ENCODE measurements at regions not wholly inside any gene's neighbourhood (a gene's known extent, or its start where the extent isn't known, plus 50 kb on each side); places are given as distances from the start of the nearest gene placed in this dataset.

GRCh38 chr2:23066686-23067085, 318.3 kb upstream of the KLHL29 start:
- Histone ChIP-seq H3K4me2 (ENCODE audit: low read length) (no peak overlapping the region), H3K27me3 (ENCODE audit: control insufficient read depth, low read length) (no peaks in the 10 kb centered on the region), H3K9me2 (replicated peaks; ENCODE audit: control insufficient read depth, low read length) (no peaks in the 10 kb centered on the region; the same call in 1 of the 2 replicates), H3F3A (ENCODE audit: control insufficient read depth, insufficient read depth) (no peaks in the 10 kb centered on the region), H3K4me1 (ENCODE audit: control insufficient read depth, low read length) (no peaks in the 10 kb centered on the region), H3K4me3 (ENCODE audit: low read length) (no peak overlapping the region), H3K9me3 (ENCODE audit: control insufficient read depth, insufficient read depth, low read length) (no peaks in the 10 kb centered on the region), H4K20me1 (ENCODE audit: control insufficient read depth, insufficient read depth, low read depth, low read length) (no peaks in the 10 kb centered on the region), H3K79me2 (ENCODE audit: control insufficient read depth, low read length) (no peaks in the 10 kb centered on the region), H3K27ac (ENCODE audit: low read depth, low read length) (no peak overlapping the region), H3K36me3 (ENCODE audit: control insufficient read depth, low read length) (no peaks in the 10 kb centered on the region)
- TF ChIP-seq EZH2phosphoT487 (IDR thresholded peaks at IDR 0.05; ENCODE audit: borderline replicate concordance, low read length) (no peak), CTCF (IDR thresholded peaks at IDR 0.05; ENCODE audit: low read depth, low read length, poor library complexity, severe bottlenecking) (no peak)

- Histone ChIP-seq H3K4me2 (ENCODE audit: low read length) (no peak overlapping the region), H3K27ac (ENCODE audit: low read depth, low read length) (no peak overlapping the region), H3K9me3 (ENCODE audit: control insufficient read depth, insufficient read depth, low read length) (no peaks in the 10 kb centered on the region), H3K4me1 (ENCODE audit: control insufficient read depth, low read length) (no peaks in the 10 kb centered on the region), H4K20me1 (ENCODE audit: control insufficient read depth, insufficient read depth, low read depth, low read length) (no peaks in the 10 kb centered on the region), H3K9me2 (replicated peaks; ENCODE audit: control insufficient read depth, low read length) (no peaks in the 10 kb centered on the region), H3K36me3 (ENCODE audit: control insufficient read depth, low read length) (no peaks in the 10 kb centered on the region), H3K4me3 (ENCODE audit: low read length) (no peak overlapping the region), H3K79me2 (ENCODE audit: control insufficient read depth, low read length) (no peaks in the 10 kb centered on the region), H3K27me3 (ENCODE audit: control insufficient read depth, low read length) (no peaks in the 10 kb centered on the region), H3F3A (ENCODE audit: control insufficient read depth, insufficient read depth) (no peaks in the 10 kb centered on the region)
- no peak for TF ChIP-seq CTCF (IDR thresholded peaks at IDR 0.05; ENCODE audit: low read depth, low read length, poor library complexity, severe bottlenecking)
- no peak for TF ChIP-seq EZH2phosphoT487 (IDR thresholded peaks at IDR 0.05; ENCODE audit: borderline replicate concordance, low read length)
Measured at GRCh38 chr2:23069156-23069555, 315.8 kb upstream of the KLHL29 start.

GRCh38 chr2:23069923-23070322, 315.1 kb upstream of the KLHL29 start:
- no peaks in the 10 kb centered on the region for H3K79me2 ChIP-seq (ENCODE audit: control insufficient read depth, low read length)
- H3K4me3 ChIP-seq (ENCODE audit: low read length): no peak overlapping the region
- H3K9me2 ChIP-seq (replicated peaks; ENCODE audit: control insufficient read depth, low read length): no peaks in the 10 kb centered on the region
- H3K36me3 ChIP-seq (ENCODE audit: control insufficient read depth, low read length): no peaks in the 10 kb centered on the region
- no peak overlapping the region for H3K4me2 ChIP-seq (ENCODE audit: low read length)
- no peaks in the 10 kb centered on the region for H3K27me3 ChIP-seq (ENCODE audit: control insufficient read depth, low read length)
- TF ChIP-seq EZH2phosphoT487 (IDR thresholded peaks at IDR 0.05; ENCODE audit: borderline replicate concordance, low read length) (no peak), CTCF (IDR thresholded peaks at IDR 0.05; ENCODE audit: low read depth, low read length, poor library complexity, severe bottlenecking) (no peak)
- H3K9me3 ChIP-seq (ENCODE audit: control insufficient read depth, insufficient read depth, low read length): no peaks in the 10 kb centered on the region
- no peaks in the 10 kb centered on the region for H4K20me1 ChIP-seq (ENCODE audit: control insufficient read depth, insufficient read depth, low read depth, low read length)
- H3K27ac ChIP-seq (ENCODE audit: low read depth, low read length): no peak overlapping the region
- H3K4me1 ChIP-seq (ENCODE audit: control insufficient read depth, low read length): no peaks in the 10 kb centered on the region
- H3F3A ChIP-seq (ENCODE audit: control insufficient read depth, insufficient read depth): no peaks in the 10 kb centered on the region

- no peaks in the 10 kb centered on the region for H4K20me1 ChIP-seq (ENCODE audit: control insufficient read depth, insufficient read depth, low read depth, low read length)
- H3K9me3 ChIP-seq (ENCODE audit: control insufficient read depth, insufficient read depth, low read length): no peaks in the 10 kb centered on the region
- H3K4me2 ChIP-seq (ENCODE audit: low read length): no peak overlapping the region
- H3K79me2 ChIP-seq (ENCODE audit: control insufficient read depth, low read length): no peaks in the 10 kb centered on the region
- no peaks in the 10 kb centered on the region for H3K9me2 ChIP-seq (replicated peaks; ENCODE audit: control insufficient read depth, low read length)
- no peaks in the 10 kb centered on the region for H3K4me1 ChIP-seq (ENCODE audit: control insufficient read depth, low read length)
- H3K27me3 ChIP-seq (ENCODE audit: control insufficient read depth, low read length): no peaks in the 10 kb centered on the region
- H3K4me3 ChIP-seq (ENCODE audit: low read length): no peak overlapping the region
- no peaks in the 10 kb centered on the region for H3F3A ChIP-seq (ENCODE audit: control insufficient read depth, insufficient read depth)
- no peak for TF ChIP-seq CTCF (IDR thresholded peaks at IDR 0.05; ENCODE audit: low read depth, low read length, poor library complexity, severe bottlenecking)
- no peak for TF ChIP-seq EZH2phosphoT487 (IDR thresholded peaks at IDR 0.05; ENCODE audit: borderline replicate concordance, low read length)
- no peaks in the 10 kb centered on the region for H3K36me3 ChIP-seq (ENCODE audit: control insufficient read depth, low read length)
- no peak overlapping the region for H3K27ac ChIP-seq (ENCODE audit: low read depth, low read length)
Measured at GRCh38 chr2:23073056-23073455, 311.9 kb upstream of the KLHL29 start.
